ENCODE measurements at regions not wholly inside any gene's neighbourhood (a gene's known extent, or its start where the extent isn't known, plus 50 kb on each side); places are given as distances from the start of the nearest gene placed in this dataset.

DNA sequence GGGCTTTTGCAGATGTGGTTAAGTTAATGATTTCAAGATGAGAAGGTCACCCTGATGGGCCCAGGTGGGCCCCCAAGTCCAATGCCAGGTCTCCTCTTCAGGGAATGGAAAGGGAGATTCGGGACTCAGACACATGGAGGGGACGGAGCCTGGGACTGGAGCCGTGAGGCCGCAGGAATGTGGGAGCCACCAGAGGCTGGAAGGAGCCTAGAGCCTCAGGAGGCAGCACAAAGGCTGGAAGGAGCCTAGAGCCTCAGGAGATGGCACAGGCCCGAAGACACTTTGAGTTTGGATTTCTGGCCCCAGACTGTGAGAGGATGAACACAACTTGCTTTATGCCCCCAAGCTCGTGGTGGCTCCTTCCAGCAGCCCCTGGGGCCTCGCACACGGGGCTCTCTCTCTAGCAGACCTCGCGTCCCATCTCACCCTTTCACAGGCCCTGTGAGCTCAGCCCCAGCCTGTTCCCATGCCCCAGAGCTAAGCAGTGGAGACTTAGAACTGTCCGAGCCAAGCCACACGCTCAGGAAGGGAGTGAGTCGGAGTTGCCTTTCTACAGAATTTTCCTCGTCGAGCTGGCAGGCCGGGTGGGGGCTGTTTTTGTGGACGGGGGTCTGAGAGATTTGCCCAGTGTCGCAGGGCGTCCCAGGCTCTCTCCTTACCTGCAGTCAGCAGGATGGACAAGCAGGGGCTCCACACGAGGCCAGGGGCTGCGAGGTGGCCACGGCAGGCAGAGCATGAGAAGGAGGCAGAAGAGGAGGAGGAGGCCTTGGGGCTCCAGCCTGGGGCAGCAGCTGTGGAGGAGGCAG lies 937.6 kb downstream of the BRD1 start:
- H3K9me2 ChIP-seq (replicated peaks; ENCODE audit: low read depth, low read length): no peaks in the 10 kb centered on the region
- peaks cover 35% of the 10 kb centered on the region; the same call in 1 of the 2 replicates for H3K9me3 ChIP-seq (ENCODE audit: insufficient read depth, low read depth, low read length)
- no peaks in the 10 kb centered on the region for H3F3A ChIP-seq (ENCODE audit: low read depth)
- H3K27me3 ChIP-seq (ENCODE audit: insufficient read depth, low read length, poor library complexity, severe bottlenecking): no peaks in the 10 kb centered on the region
- H2AFZ ChIP-seq (ENCODE audit: low read length): no peak overlapping the region
- H3K9ac ChIP-seq (ENCODE audit: low read depth, low read length, poor library complexity, severe bottlenecking): no peak overlapping the region
- no peaks in the 10 kb centered on the region for H3K36me3 ChIP-seq (ENCODE audit: insufficient read depth, low read length)
- no peak overlapping the region for H3K4me2 ChIP-seq (ENCODE audit: low read depth, low read length, poor library complexity, severe bottlenecking)
- no peak overlapping the region for H3K4me3 ChIP-seq (ENCODE audit: low read length, poor library complexity, severe bottlenecking)
- no peaks in the 10 kb centered on the region for H3K79me2 ChIP-seq (ENCODE audit: insufficient read depth, low read length)
- TF ChIP-seq EZH2phosphoT487 (IDR thresholded peaks at IDR 0.05; ENCODE audit: borderline replicate concordance): no peak
- TF ChIP-seq, protein P1, sequence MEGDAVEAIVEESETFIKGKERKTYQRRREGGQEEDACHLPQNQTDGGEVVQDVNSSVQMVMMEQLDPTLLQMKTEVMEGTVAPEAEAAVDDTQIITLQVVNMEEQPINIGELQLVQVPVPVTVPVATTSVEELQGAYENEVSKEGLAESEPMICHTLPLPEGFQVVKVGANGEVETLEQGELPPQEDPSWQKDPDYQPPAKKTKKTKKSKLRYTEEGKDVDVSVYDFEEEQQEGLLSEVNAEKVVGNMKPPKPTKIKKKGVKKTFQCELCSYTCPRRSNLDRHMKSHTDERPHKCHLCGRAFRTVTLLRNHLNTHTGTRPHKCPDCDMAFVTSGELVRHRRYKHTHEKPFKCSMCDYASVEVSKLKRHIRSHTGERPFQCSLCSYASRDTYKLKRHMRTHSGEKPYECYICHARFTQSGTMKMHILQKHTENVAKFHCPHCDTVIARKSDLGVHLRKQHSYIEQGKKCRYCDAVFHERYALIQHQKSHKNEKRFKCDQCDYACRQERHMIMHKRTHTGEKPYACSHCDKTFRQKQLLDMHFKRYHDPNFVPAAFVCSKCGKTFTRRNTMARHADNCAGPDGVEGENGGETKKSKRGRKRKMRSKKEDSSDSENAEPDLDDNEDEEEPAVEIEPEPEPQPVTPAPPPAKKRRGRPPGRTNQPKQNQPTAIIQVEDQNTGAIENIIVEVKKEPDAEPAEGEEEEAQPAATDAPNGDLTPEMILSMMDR (conservative IDR thresholded peaks at IDR 0.05; ENCODE audit: low read length): no peak
- no peaks in the 10 kb centered on the region for H3K4me1 ChIP-seq (ENCODE audit: insufficient read depth, low read length, poor library complexity, severe bottlenecking)
- no peaks in the 10 kb centered on the region for H4K20me1 ChIP-seq (ENCODE audit: insufficient read depth, low read length, poor library complexity, severe bottlenecking)

DNA sequence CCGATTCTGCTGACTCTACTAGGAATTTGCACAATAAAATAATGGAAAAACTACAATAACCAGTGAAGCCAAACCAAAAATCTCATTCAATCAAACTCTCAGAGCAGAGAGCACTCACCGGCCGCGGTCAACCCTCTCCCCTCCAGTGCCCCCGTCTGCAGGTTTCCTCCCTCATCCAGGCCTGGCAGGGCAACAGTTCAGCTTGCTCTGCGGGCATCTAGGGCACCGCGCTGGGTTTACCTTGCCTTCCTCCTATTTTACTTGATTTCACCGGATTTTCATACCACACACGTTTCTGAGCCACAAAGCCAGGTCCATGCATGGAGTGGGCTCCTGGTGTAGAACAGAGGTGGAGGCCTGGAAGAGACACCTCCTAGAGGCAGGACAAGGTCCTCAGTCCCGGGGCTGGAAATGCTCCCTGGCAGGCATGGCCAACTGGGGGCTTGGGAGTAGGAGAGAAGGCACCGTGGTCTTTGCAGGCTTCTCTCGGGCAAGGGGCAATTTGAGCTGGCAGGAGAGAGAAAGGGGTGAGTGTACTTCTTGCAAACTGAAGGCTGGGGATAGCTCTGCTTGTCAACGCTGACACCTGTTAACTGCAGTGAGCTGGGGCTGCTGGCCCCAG lies 938.4 kb downstream of the BRD1 start:
- Histone ChIP-seq H3K9me3 (ENCODE audit: insufficient read depth, low read depth, low read length) (peaks cover 31% of the 10 kb centered on the region; the same call in 1 of the 2 replicates), H3K4me1 (ENCODE audit: insufficient read depth, low read length, poor library complexity, severe bottlenecking) (no peaks in the 10 kb centered on the region), H4K20me1 (ENCODE audit: insufficient read depth, low read length, poor library complexity, severe bottlenecking) (no peaks in the 10 kb centered on the region), H3F3A (ENCODE audit: low read depth) (no peaks in the 10 kb centered on the region), H3K36me3 (ENCODE audit: insufficient read depth, low read length) (no peaks in the 10 kb centered on the region), H3K27me3 (ENCODE audit: insufficient read depth, low read length, poor library complexity, severe bottlenecking) (no peaks in the 10 kb centered on the region), H3K4me2 (ENCODE audit: low read depth, low read length, poor library complexity, severe bottlenecking) (no peak overlapping the region), H3K79me2 (ENCODE audit: insufficient read depth, low read length) (no peaks in the 10 kb centered on the region), H3K9me2 (replicated peaks; ENCODE audit: low read depth, low read length) (no peaks in the 10 kb centered on the region), H3K4me3 (ENCODE audit: low read length, poor library complexity, severe bottlenecking) (no peak overlapping the region), H3K9ac (ENCODE audit: low read depth, low read length, poor library complexity, severe bottlenecking) (no peak overlapping the region), H2AFZ (ENCODE audit: low read length) (no peak overlapping the region)
- TF ChIP-seq, protein P1 (conservative IDR thresholded peaks at IDR 0.05; ENCODE audit: low read length): no peak
- TF ChIP-seq EZH2phosphoT487 (IDR thresholded peaks at IDR 0.05; ENCODE audit: borderline replicate concordance): no peak

DNA sequence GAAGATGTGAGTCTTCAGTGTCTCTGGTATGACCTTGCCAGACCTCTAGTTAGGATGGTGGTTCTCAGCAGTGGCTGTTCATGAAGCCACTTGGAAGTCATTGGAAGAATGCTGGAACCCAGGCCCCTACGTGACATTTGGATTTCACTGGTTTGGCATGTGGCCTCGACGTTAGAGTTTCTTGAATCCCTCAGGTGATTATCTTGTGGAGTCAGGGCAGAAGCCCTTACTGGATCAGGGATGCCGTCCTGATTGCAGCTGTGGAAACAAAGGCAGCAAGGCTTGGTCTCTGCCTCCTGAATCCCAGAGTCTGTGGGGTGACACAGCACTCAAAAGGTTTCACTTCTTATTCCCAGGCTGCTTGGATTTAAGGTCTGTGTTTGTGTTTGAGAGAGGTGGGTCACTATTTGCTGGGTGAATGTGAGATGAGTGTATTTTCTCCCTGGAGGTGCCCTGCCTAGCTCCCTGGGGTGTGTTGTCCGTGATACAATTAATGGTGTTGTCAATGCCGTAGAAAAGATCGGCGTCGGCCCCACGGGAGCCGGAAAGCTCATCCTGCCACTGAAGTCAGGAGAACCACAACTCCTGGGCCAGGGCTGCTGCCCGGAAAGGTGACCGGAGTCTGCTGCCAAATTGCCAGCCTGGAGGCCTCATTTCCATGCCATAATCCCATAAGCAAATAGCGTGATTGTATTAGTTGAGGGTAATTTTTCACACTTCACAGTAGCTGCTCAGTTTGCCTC lies 939.0 kb downstream of the BRD1 start:
- H3K4me2 ChIP-seq (ENCODE audit: low read depth, low read length, poor library complexity, severe bottlenecking): no peak overlapping the region
- no peaks in the 10 kb centered on the region for H3K79me2 ChIP-seq (ENCODE audit: insufficient read depth, low read length)
- TF ChIP-seq EZH2phosphoT487 (IDR thresholded peaks at IDR 0.05; ENCODE audit: borderline replicate concordance): no peak
- TF ChIP-seq, protein P1 (conservative IDR thresholded peaks at IDR 0.05; ENCODE audit: low read length): no peak
- no peaks in the 10 kb centered on the region for H3K36me3 ChIP-seq (ENCODE audit: insufficient read depth, low read length)
- no peaks in the 10 kb centered on the region for H3K27me3 ChIP-seq (ENCODE audit: insufficient read depth, low read length, poor library complexity, severe bottlenecking)
- peaks cover 29% of the 10 kb centered on the region; the same call in 1 of the 2 replicates for H3K9me3 ChIP-seq (ENCODE audit: insufficient read depth, low read depth, low read length)
- no peaks in the 10 kb centered on the region for H3F3A ChIP-seq (ENCODE audit: low read depth)
- H2AFZ ChIP-seq (ENCODE audit: low read length): no peak overlapping the region
- H3K4me1 ChIP-seq (ENCODE audit: insufficient read depth, low read length, poor library complexity, severe bottlenecking): no peaks in the 10 kb centered on the region
- H3K4me3 ChIP-seq (ENCODE audit: low read length, poor library complexity, severe bottlenecking): no peak overlapping the region
- H4K20me1 ChIP-seq (ENCODE audit: insufficient read depth, low read length, poor library complexity, severe bottlenecking): no peaks in the 10 kb centered on the region
- no peak overlapping the region for H3K9ac ChIP-seq (ENCODE audit: low read depth, low read length, poor library complexity, severe bottlenecking)
- no peaks in the 10 kb centered on the region for H3K9me2 ChIP-seq (replicated peaks; ENCODE audit: low read depth, low read length)
